GM21723 (cell line): ENCODE measurements at regions not wholly inside any gene's neighbourhood (a gene's known extent, or its start where the extent isn't known, plus 50 kb on each side); places are given as distances from the start of the nearest gene placed in this dataset.

Source experiments
- ATAC-seq: cut with Tn5 transposase; IDR thresholded peaks from one replicate; pipeline ENCODE4 v1.9.1; 2021; ENCODE audit warnings: mild to moderate bottlenecking, moderate library complexity; ENCODE audit not compliant: unreplicated experiment

GRCh38 chr3:5426094-5426883 is 238.8 kb downstream of the EDEM1 start:
- ATAC-seq = peak; percentile 69

- ATAC-seq = no peak
Measured at GRCh38 chr3:5427021-5427420, 239.5 kb downstream of the EDEM1 start.

- no peak for ATAC-seq
Measured at GRCh38 chr3:5427938-5428337, 240.4 kb downstream of the EDEM1 start.

GRCh38 chr3:5428607-5429516 is 241.4 kb downstream of the EDEM1 start:
- ATAC-seq = peak; percentile 79

GRCh38 chr3:5429517-5429890 is 242.0 kb downstream of the EDEM1 start:
- no peak for ATAC-seq

- no peak for ATAC-seq
Measured at GRCh38 chr3:5430701-5431100, 243.2 kb downstream of the EDEM1 start.

- no peak for ATAC-seq
Measured at GRCh38 chr3:5431146-5431545, 243.6 kb downstream of the EDEM1 start.

- no peak for ATAC-seq
Measured at GRCh38 chr3:5431811-5432378, 244.4 kb downstream of the EDEM1 start.

GRCh38 chr3:5437296-5437782 is 249.8 kb downstream of the EDEM1 start:
- ATAC-seq = no peak

- no peak for ATAC-seq
Measured at GRCh38 chr3:5437783-5438323, 250.3 kb downstream of the EDEM1 start.

GRCh38 chr3:5441401-5441800 is 253.9 kb downstream of the EDEM1 start:
- no peak for ATAC-seq

GRCh38 chr3:5442106-5442785 is 254.7 kb downstream of the EDEM1 start:
- ATAC-seq = no peak

- ATAC-seq = no peak
Measured at GRCh38 chr3:5442786-5443138, 255.3 kb downstream of the EDEM1 start.

GRCh38 chr3:5444253-5444652 is 256.7 kb downstream of the EDEM1 start:
- no peak for ATAC-seq

GRCh38 chr3:5445676-5446201 is 258.2 kb downstream of the EDEM1 start:
- no peak for ATAC-seq

GRCh38 chr3:5448246-5448645 is 260.7 kb downstream of the EDEM1 start:
- no peak for ATAC-seq

GRCh38 chr3:5448816-5449215 is 261.3 kb downstream of the EDEM1 start:
- no peak for ATAC-seq

GRCh38 chr3:5456199-5456598 is 268.7 kb downstream of the EDEM1 start:
- no peak for ATAC-seq

GRCh38 chr3:5458526-5458925 is 271.0 kb downstream of the EDEM1 start:
- ATAC-seq = no peak

- no peak for ATAC-seq
Measured at GRCh38 chr3:5462086-5462485, 274.6 kb downstream of the EDEM1 start.

- ATAC-seq = no peak
Measured at GRCh38 chr3:5463991-5464390, 276.5 kb downstream of the EDEM1 start.
